B cell (primary cell): ENCODE measurements at regions not wholly inside any gene's neighbourhood (a gene's known extent, or its start where the extent isn't known, plus 50 kb on each side); places are given as distances from the start of the nearest gene placed in this dataset.

ENCODE experiments used
- ATAC-seq: fragments of 200-7000 bp; cut with Tn5 transposase; one replicate; pipeline ENCODE4 v1.10.0; 2021; ENCODE audit warnings: low read depth, mild to moderate bottlenecking, moderate number of reproducible peaks, moderate library complexity
- CTCF ChIA-PET: fragments of 350-600 bp; sonication (Branson Sonifier 250); formaldehyde crosslinking; loops from one replicate; lab custom pipeline; 2021; ENCODE audit warnings: antibody characterized with exemption, inconsistent platforms; lab: Charles Lee
- POLR2A ChIA-PET: fragments of 350-600 bp; sonication (Branson Sonifier 250); formaldehyde crosslinking; loops from one replicate; lab custom pipeline; 2021; ENCODE audit warnings: antibody characterized with exemption; lab: Charles Lee
- DNase-seq: peaks from one replicate; pipeline ENCODE4 v3.0.0; 2013
- H2AFZ ChIP-seq: 2 replicates; pipeline ENCODE4 v1.6.1; 2012; ENCODE audit warnings: mild to moderate bottlenecking, low read depth, low read length; ENCODE audit not compliant: insufficient read depth, poor library complexity, severe bottlenecking
- H3K27ac ChIP-seq, 2 donors: 1 replicate in 1 of 2; 2 replicates in 1 of 2; pipeline ENCODE4 v1.5.1; 2012 to 2013; ENCODE audit warnings: low read length in 2 of 2, mild to moderate bottlenecking in 2 of 2, moderate library complexity in 1 of 2
- H3K27me3 ChIP-seq, 4 experiments: fragments of 200-600 bp in 1 of 4; sonication (generic) in 1 of 4; replicated peaks in 1 of 4; 1 replicate in 2 of 4; 2 replicates in 2 of 4; pipeline versions ENCODE4 v1.6.1 to v1.7.0; 2013 to 2016; ENCODE audit warnings: low read length in 3 of 4, mild to moderate bottlenecking in 2 of 4, mixed read lengths in 1 of 4, moderate library complexity in 1 of 4; ENCODE audit not compliant: insufficient read depth in 4 of 4, control insufficient read depth in 3 of 4; ENCODE audit errors: control extremely low read depth in 1 of 4
- H3K36me3 ChIP-seq, 2 experiments: replicated peaks in 1 of 2; 1 replicate in 1 of 2; 2 replicates in 1 of 2; pipeline versions ENCODE4 v1.6.1 to v1.7.1; 2013; ENCODE audit warnings: low read length in 1 of 2; ENCODE audit not compliant: insufficient read depth in 2 of 2, control insufficient read depth in 1 of 2; ENCODE audit errors: control extremely low read depth in 1 of 2, extremely low read depth in 1 of 2
- H3K4me1 ChIP-seq, 2 donors: fragments of 200-600 bp in 1 of 2; sonication (generic) in 1 of 2; 1 replicate in 1 of 2; 2 replicates in 1 of 2; pipeline versions ENCODE4 v1.5.1 to v1.6.1; 2013 to 2017; ENCODE audit warnings: low read length in 2 of 2; ENCODE audit not compliant: control insufficient read depth in 2 of 2, insufficient read depth in 2 of 2
- H3K4me2 ChIP-seq: replicated peaks from 2 replicates; pipeline ENCODE3; 2012; ENCODE audit warnings: mild to moderate bottlenecking, low read depth, low read length; ENCODE audit not compliant: poor library complexity, severe bottlenecking
- H3K4me3 ChIP-seq, 5 experiments: fragments of 200-600 bp in 1 of 5; sonication (generic) in 1 of 5; 1 replicate in 3 of 5; 2 replicates in 2 of 5; pipeline versions ENCODE4 v1.5.1 to v1.7.0; 2011 to 2016; ENCODE audit warnings: low read length in 4 of 5, mild to moderate bottlenecking in 4 of 5, low read depth in 2 of 5, control low read depth in 1 of 5, moderate library complexity in 1 of 5; ENCODE audit not compliant: insufficient read depth in 1 of 5; ENCODE audit errors: control extremely low read depth in 1 of 5, extremely low read depth in 1 of 5
- H3K79me2 ChIP-seq: fragments of 200-600 bp; sonication (generic); one replicate; pipeline ENCODE4 v1.6.0; 2016; ENCODE audit warnings: low read length; ENCODE audit not compliant: control insufficient read depth, insufficient read depth
- H3K9ac ChIP-seq: fragments of 200-600 bp; sonication (generic); 2 replicates; pipeline ENCODE4 v1.6.1; 2017; ENCODE audit warnings: mild to moderate bottlenecking, low read length, moderate library complexity
- H3K9me3 ChIP-seq, 3 donors: one replicate each; pipeline versions ENCODE4 v1.6.1 to v1.7.1; 2013; ENCODE audit warnings: low read length in 2 of 3; ENCODE audit not compliant: control insufficient read depth in 2 of 3, insufficient read depth in 1 of 3; ENCODE audit errors: control extremely low read depth in 1 of 3
- H4K20me1 ChIP-seq: 2 replicates; pipeline ENCODE4 v1.6.0; 2012; ENCODE audit warnings: mild to moderate bottlenecking, low read length; ENCODE audit not compliant: insufficient read depth, control insufficient read depth, poor library complexity, severe bottlenecking
- H3K27ac Mint-ChIP-seq: one replicate; pipeline ENCODE4 v1.8.0; 2021; ENCODE audit warnings: mixed read lengths
- H3K27me3 Mint-ChIP-seq: one replicate; pipeline ENCODE4 v1.8.0; 2021; ENCODE audit warnings: mixed read lengths
- H3K4me1 Mint-ChIP-seq: one replicate; pipeline ENCODE4 v1.8.0; 2021; ENCODE audit warnings: mixed read lengths
- H3K4me3 Mint-ChIP-seq: one replicate; pipeline ENCODE4 v1.8.0; 2021; ENCODE audit warnings: mixed read lengths
- H3K9me3 Mint-ChIP-seq: one replicate; pipeline ENCODE4 v1.8.0; 2022; ENCODE audit warnings: mixed read lengths; ENCODE audit not compliant: insufficient read depth
- CTCF ChIP-seq: fragments of 200-600 bp; IDR thresholded peaks from one replicate; pipeline ENCODE4 v1.8.0; 2022; ENCODE audit warnings: antibody characterized with exemption, mild to moderate bottlenecking
- EZH2 ChIP-seq: IDR thresholded peaks from 2 replicates; pipeline ENCODE4 v1.6.1; 2012; ENCODE audit warnings: borderline replicate concordance, low read depth, mild to moderate bottlenecking, moderate library complexity, low read length; ENCODE audit not compliant: insufficient read depth, poor library complexity, severe bottlenecking
- WGBS: methylation state at CpG from one replicate; pipeline ENCODE4 v1.1.5; 2013; ENCODE audit warnings: missing lambda C conversion rate; ENCODE audit not compliant: insufficient coverage; 5-methylcytosine and 5-hydroxymethylcytosine counted together
- intact Hi-C: fragments of 100-400 bp; cut with micrococcal nuclease; formaldehyde crosslinking; loops from one replicate; pipeline ENCODE4 v1.10.0; 2022

- intact Hi-C loops = no loop called here
- no peak for ATAC-seq
- H3K27ac ChIP-seq = no peak overlapping the region
- ChIA-PET POLR2A (no interaction called here), CTCF (no interaction called here)
- no peaks in the 10 kb centered on the region for H4K20me1 ChIP-seq
- H2AFZ ChIP-seq = no peak overlapping the region
- no peaks in the 10 kb centered on the region for H3K27me3 ChIP-seq
- Mint-ChIP-seq H3K27me3 (no peaks in the 10 kb centered on the region), H3K4me3 (no peak overlapping the region), H3K27ac (no peak overlapping the region), H3K4me1 (no peaks in the 10 kb centered on the region), H3K9me3 (peaks cover 3% of the 10 kb centered on the region)
- H3K9me3 ChIP-seq = peaks cover 0 to 8% (median 0%) of the 10 kb centered on the region in 3 donors
- WGBS = 79% methylated on average over 2 of the region's 3 CpGs
- H3K4me3 ChIP-seq = no peak overlapping the region
- H3K79me2 ChIP-seq = no peaks in the 10 kb centered on the region
- no peaks in the 10 kb centered on the region for H3K4me1 ChIP-seq
- H3K9ac ChIP-seq = no peak overlapping the region
- no peak overlapping the region for H3K4me2 ChIP-seq
- no peak for DNase-seq
- H3K36me3 ChIP-seq = no peaks in the 10 kb centered on the region
- TF ChIP-seq CTCF (no peak), EZH2 (no peak)
These were observed 504.8 kb upstream of the SLITRK5 start for GRCh38 chr13:87166348-87166747.

GRCh38 chr13:87168390-87168789, 502.8 kb upstream of the SLITRK5 start:
- TF ChIP-seq CTCF (no peak), EZH2 (no peak)
- no peak for ATAC-seq
- H3K4me1 Mint-ChIP-seq = no peaks in the 10 kb centered on the region
- peaks cover 0 to 8% (median 0%) of the 10 kb centered on the region in 3 donors for H3K9me3 ChIP-seq
- intact Hi-C loops = no loop called here
- no peaks in the 10 kb centered on the region for H3K36me3 ChIP-seq
- H3K9ac ChIP-seq = no peak overlapping the region
- H3K4me1 ChIP-seq = no peaks in the 10 kb centered on the region
- H3K27me3 Mint-ChIP-seq = no peaks in the 10 kb centered on the region
- ChIA-PET CTCF (no interaction called here), POLR2A (no interaction called here)
- no peaks in the 10 kb centered on the region for H3K9me3 Mint-ChIP-seq
- no peak overlapping the region for H3K4me2 ChIP-seq
- no peak overlapping the region for H2AFZ ChIP-seq
- no peak overlapping the region for H3K4me3 ChIP-seq
- no peaks in the 10 kb centered on the region for H3K27me3 ChIP-seq
- DNase-seq = no peak
- H3K27ac ChIP-seq = no peak overlapping the region
- H3K27ac Mint-ChIP-seq = no peak overlapping the region
- H3K4me3 Mint-ChIP-seq = no peak overlapping the region
- WGBS = 93% methylated on average over 4 of the region's 5 CpGs
- no peaks in the 10 kb centered on the region for H4K20me1 ChIP-seq
- H3K79me2 ChIP-seq = no peaks in the 10 kb centered on the region
